ENCODE measurements at regions not wholly inside any gene's neighbourhood (a gene's known extent, or its start where the extent isn't known, plus 50 kb on each side); places are given as distances from the start of the nearest gene placed in this dataset.

- TF ChIP-seq CTCF (IDR thresholded peaks at IDR 0.05) (no peak), POLR2A (IDR thresholded peaks at IDR 0.05) (no peak)
Observed at GRCh38 chr9:78573205-78573604, 276.3 kb downstream of the PSAT1 start.

Data from thyroid gland (tissue), 4 donors.